OCI-LY7 (cell line): ENCODE measurements at regions not wholly inside any gene's neighbourhood (a gene's known extent, or its start where the extent isn't known, plus 50 kb on each side); places are given as distances from the start of the nearest gene placed in this dataset.

Experiments used
- CTCF ChIP-seq: fragments of 200-600 bp; sonication (generic); conservative IDR thresholded peaks from 2 replicates; pipeline ENCODE4 v1.5.1; 2014; ENCODE audit warnings: mild to moderate bottlenecking, antibody characterized with exemption, low read length, moderate library complexity, mixed read lengths
- EZH2phosphoT487 ChIP-seq: fragments of 200-600 bp; sonication (generic); IDR thresholded peaks from 2 replicates; pipeline ENCODE4 v1.6.1; 2018; ENCODE audit warnings: low read depth, borderline replicate concordance, mild to moderate bottlenecking, mixed run types, antibody characterized with exemption, low read length, moderate library complexity, mixed read lengths

DNA sequence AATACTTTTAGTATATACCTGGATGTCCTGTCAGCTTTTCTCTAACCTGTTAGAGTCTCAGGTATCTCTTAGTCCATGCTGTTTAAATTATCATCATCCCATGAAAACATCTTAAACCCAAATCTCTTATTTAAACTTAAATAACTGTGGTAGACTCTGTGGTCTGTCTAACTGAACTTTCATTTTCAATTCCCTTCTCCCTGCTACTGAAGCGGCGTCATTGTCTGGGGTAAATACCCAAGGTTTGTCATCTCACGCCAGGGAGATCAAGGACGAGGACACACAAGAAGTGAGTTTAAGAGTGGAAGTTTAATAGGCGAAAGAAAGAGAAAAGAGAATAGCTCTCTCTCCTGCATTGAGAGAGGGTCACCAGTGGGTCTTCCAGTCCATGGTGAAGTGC lies 804.4 kb upstream of the CELF2 start:
- TF ChIP-seq CTCF (no peak), EZH2phosphoT487 (no peak)
